Fibroblast of skin of right quadriceps (primary cell): ENCODE measurements at regions not wholly inside any gene's neighbourhood (a gene's known extent, or its start where the extent isn't known, plus 50 kb on each side); places are given as distances from the start of the nearest gene placed in this dataset.
"Not testable (repeated sequence)": the region's sequence is repeated elsewhere in the genome, so short reads cannot be mapped to it uniquely, and the experiment has no call there.

Source experiments
- DNase-seq: peaks from one replicate; pipeline ENCODE4 v3.0.0-alpha.2; 2013

DNA sequence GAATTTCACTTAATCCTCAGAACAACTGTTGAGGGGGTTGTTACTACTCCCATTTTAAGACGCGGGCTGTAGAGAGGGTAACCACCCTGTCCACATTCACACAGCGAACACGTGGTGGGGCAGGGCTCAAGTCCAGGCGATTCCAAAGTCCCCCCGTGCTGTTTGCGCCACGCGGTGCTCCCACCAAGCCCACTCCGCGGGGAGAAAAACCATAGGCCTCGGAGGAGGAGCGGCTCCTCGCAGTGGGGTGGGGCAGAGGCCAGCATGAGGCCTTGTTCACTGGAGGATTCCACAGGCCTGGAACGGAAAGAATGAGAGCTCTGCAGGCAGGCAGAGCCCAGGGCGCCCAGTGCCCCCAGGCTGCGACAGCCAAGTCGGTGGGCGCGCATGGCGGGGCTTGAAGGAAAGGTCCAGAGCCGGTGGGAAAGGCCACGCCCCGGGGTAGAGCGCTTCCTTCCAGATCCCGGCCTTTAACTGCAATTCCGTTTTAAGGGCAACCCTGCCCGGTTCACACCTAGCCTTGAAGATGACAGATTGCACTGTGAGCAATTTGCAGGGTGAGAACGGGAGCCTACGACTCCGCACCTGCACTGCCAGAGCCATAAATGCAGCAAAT lies 161.8 kb upstream of the TBL1XR1 start:
- DNase-seq, result no peak

DNA sequence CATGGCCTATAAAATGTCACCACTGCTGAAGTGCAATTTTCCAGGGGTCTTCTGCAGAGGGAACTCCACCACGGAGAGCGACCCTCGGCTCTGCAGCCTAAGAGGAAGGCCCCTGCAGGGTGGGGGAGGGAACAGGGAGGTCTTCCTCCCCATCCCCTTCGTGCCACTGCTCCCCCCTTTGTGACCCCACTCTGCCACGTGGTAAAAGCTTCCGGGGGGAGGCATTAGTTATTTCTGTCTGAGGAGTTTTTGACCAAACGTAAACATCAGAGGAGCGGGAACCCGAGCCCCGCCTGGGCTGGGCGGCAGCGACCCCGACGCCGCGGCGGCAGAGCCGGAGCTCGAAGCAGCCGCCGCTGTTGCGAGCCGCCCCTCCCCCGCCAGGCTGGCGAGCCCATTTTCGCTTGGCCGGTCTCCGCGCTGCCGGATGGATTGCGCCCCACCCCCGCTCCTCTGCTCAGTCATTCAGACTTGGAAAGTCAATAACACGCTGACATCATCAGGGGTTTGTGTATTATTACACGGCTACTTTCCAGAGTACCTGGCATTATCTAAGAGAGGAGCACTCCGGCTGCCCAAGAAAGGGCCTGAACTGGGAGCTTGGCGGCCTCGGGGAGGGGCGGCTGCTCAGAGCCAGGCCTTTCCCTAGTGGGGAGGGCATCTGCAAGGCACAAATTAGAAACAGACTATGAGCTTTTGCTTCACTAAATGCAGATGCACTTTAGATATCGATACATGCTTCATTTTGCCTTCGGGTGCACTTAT lies 162.5 kb upstream of the TBL1XR1 start:
- DNase-seq, result peak; percentile 99

DNA sequence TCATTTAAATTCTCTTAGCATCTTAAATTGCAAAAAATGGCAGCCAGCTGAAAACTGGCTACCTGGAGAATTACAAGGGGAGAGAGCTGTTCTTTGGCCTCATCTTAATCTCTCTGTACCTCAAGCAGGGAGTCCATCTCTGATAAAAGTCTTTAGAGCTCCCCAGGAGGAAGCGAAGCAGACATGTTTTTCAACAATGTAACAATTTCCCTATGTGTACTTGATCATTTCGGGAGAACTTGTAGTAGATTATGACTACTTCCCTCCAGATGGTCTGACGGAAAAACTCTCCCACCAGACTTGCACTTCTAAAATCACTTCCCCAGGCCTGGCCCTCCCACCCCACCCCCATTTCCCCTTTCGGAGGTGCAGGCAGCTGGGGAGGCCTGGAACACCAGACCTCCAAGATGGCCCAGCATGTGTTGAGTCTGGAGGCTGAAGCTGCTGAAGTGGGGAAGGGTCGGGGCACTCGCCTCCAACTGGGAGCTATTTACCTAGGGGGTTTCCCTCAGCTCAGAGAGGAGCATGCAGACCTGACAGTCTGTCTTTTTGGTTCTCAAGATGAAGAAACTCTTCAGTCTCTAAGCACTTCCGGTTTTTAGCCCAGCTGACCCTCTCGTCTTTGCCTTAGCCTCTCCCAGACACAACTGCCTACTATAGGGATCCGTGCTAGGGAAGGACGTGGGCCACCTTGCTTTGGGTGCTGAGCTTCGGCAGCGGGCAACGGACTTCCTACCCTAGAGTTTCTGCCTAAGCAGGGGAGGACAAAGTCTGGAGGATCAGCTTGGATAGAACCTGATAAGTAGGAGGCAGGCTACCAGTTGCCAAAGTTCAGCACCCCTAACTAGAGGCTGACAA lies 164.0 kb upstream of the TBL1XR1 start:
- no peak for DNase-seq

DNA sequence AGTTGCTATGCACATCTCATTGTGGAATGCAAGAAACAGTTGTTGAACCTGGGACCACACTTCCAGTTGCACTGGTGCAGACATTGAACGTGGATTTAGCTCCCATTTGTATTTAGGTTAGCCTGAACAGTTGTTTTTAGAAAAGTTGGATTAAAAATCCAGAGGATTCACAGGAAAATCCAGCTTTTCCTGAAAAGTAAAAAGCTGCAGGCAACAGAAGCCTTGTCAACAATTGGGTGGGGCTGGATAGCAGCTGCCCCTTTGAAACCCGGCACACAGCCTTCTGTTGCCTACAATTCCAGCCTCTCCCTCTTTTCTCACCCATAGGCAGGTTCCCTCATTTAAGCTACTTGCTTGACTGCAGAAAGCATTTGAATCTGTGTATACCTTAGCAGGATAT lies 165.3 kb upstream of the TBL1XR1 start:
- DNase-seq, result no peak

DNA sequence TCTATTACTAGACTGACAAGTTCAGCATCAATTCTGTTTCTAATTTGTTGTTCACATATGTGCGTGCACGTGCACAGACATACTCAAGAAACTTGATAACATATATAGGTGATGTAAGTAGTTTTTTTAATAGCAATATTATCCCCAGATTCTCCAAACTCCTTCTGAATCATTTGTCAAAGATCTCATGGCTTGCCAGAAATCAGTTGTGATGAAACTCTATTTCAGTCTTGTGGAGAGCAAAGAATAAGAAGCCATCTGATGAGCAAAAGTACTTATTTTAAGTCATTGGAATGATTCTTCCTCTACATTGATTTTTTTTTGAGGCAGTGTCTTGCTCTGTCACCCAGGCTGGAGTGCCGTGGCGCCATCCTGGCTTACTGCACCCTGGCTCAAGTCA lies 167.0 kb upstream of the TBL1XR1 start:
- DNase-seq, result peak; percentile 23

DNA sequence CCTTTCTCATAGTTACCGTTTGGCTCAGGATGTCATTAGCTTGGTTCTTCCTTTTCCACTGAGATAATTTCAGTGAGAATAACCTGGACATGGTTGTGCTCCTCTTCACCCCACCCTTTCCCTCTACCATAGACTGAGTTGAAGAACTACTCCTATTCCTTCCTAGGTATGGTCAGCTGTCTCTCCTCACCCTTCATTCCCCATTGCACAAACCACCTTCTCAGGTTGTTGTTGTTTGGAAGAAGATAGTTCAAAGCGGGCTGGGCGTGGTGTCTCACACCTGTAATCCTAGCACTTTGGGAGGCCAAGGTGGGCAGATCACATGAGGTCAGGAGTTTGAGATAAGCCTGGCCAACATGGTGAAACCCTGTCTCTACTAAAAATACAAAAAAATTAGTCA lies 168.0 kb upstream of the TBL1XR1 start:
- DNase-seq, result not testable (repeated sequence)

DNA sequence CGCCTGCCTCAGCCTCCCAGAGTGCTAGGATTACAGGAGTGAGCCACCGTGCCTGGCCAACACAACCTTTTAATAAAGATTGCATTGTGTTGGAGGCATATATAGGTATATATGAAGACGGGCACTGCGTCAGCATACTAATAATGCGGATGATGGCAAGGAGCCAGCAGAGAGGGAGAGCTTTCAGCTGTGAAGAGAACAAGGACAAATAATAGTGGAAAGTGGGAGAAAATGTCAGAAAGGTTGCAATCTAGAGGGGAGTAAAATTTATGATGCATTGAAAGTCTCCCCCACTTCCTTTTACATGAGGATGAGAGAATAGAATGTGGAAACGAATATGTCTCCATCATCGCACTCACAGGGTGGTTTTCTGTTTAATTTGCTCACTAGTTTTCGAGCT lies 170.5 kb upstream of the TBL1XR1 start:
- DNase-seq, result no peak

DNA sequence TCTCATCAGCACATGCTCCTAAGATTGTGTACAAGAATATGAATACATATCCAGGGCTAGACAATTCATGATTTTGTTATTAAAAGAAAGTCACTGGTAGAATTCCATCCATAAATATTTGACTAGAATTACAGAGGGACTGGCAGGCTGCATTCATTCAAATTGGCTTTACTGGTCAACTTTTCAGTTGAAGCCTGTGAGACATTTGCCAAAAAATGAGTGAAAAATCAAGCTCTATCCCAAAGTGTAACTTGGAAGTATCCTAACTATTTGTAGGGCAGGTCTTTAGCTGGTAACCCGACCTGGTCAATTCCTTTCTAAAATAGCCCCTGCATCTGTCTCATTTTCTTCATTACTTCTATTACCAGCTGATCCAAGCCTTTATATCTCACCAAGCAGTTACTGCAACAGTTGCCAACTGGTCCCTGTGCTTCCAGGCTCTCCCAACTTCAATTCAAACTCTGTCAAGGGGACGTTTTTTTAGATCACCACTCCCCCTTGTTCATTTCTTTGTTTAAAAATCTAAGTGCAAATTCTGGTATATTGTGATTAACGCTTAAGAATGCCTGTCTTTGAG lies 173.1 kb upstream of the TBL1XR1 start:
- no peak for DNase-seq

DNA sequence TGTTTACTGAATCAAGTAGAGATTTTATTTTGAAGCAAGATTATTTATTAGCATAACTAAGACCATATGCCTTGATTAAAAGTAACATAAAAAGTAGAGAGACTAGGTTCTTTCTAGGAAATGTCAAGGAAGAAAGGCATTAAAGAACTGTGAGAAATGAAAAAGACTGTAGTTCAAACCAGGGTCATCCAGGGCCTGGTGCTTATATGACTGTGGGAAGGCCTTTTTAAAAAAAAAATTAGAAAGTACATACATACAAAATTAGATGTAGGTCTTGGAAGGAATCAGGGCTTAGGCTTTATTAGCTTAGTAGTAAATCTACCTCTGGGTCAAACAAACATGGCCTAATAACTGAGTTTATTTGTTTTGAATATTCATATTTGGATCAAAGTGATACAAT lies 173.9 kb upstream of the TBL1XR1 start:
- DNase-seq, result no peak

DNA sequence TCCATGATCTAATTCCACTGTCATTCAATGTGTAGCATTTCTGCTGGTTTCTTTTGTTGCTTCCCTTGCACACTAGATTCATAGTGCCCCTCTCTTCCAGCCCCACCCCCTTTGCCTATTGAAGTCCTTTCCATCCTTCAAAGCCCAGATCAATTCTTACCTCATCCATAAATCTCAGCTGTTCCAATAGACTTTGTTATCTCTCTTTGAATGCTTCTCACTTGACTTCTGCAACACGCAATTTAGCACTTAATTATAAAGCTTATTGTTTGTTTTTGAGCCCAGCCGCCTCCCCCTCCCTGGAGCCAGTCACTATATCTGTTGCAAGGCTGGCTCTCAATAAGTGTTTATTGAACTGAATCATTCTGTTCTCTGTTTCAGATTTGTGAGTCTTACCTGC lies 174.6 kb upstream of the TBL1XR1 start:
- DNase-seq, result no peak

DNA sequence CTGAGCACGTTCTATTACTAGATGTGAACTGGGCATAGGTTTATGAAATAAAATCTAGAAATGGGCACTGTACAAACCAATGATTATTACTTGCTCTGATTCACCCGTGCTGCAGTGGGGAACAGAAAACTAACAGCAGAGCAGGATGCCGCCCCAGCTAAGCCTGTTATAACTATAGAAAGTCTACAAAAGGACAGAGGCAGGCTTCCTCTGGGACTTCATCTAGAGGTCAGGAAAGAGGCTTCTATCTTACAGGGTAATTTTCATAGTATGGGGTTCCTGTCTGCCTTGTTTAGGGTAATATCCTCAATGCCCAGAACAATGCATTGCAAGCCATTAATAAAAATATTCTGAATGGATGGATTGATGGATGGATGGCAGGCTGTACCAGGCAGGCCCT lies 177.0 kb upstream of the TBL1XR1 start:
- DNase-seq, result no peak

DNA sequence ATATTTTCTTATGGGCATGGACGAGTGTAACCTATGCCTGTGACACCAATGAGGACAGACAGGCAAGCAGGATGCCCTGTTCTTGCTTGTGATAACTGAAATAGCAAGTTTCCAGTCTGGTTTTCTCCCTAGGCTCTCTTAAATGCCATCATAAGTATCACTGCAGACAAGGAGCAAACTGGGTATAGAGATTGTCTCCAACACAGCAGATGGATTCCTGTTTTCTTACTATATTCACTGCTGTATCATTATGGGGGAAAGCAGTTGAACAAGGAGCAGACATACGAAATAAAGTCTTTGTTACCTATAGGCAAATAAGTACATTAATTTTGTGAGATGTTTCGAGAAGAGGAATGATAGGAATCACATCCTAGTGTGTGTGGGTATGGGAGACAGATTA lies 178.0 kb upstream of the TBL1XR1 start:
- no peak for DNase-seq

DNA sequence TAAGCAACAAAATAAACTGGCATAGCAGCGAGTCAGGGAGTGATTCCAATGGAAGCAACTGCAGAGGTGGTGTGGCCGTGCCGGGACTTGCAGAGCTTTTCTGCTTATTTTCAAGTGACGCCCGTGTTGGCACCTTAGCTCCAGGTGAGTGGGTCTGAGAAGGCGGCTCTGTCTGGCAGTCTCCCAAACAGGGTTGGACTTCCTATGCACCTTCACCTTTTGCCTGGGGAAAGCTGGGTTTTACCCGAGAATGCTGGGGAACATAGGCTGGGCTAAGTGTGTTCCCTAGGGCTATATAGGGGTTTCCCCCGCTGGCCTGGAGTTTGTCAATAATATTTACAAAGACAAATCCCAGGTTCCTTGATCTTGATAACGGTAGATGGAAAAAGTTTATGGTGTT lies 179.9 kb upstream of the TBL1XR1 start:
- DNase-seq, result no peak

DNA sequence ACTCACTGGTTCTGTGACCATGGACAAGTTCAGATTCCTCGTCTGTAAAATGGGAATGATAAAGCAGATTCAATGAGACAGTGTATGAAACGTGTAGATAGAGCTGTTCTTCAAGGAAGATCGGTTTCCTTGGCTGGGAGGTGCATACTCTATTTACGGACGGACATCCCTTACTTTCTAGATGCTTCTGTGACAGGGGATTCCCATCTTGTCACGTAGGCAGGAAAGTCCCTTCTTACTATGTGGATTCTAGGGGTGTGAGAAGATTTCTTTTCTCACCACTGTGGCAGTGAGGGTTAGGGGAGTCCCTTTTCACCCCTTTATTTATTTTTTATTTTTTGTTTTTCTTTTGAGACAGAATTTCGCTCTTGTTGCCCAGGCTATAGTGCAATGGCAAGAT lies 180.9 kb upstream of the TBL1XR1 start:
- DNase-seq, result no peak

DNA sequence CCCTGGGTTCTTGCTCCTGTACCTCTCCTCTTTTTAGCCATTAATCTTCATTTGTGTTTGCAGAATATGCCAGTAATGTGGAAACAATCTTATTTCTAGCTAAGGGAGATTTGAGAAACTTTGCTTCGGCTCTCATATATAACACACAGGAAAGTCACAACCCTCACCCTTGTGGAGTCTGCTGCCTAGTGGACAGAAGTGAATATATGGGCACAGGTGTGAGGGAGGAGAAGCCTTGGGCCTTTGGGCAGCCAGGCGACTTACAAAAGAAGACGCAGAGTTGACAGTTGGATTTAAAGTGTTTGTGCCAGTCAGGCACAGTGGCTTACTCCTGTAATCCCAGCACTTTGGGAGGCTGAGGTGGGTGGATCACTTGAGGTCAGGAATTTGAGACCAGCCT lies 181.8 kb upstream of the TBL1XR1 start:
- DNase-seq, result no peak

DNA sequence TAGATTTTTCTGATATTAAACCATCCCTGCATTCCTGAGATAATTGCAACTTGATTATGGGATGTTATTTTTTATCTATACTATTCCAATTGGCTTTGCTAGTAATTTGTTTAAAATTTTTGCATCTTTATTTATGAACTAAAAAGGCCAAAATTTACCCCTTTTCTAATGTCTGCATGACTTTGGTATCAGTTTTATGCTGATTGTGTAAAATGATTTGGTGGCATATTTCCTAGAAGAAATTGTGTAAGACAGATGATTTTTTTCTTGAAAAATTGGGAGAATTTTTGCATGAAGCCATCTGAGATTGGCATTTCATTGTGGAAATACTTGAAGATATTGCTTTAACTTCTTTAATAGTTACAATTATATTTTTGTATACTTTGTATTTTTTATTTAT lies 183.8 kb upstream of the TBL1XR1 start:
- DNase-seq, result no peak

DNA sequence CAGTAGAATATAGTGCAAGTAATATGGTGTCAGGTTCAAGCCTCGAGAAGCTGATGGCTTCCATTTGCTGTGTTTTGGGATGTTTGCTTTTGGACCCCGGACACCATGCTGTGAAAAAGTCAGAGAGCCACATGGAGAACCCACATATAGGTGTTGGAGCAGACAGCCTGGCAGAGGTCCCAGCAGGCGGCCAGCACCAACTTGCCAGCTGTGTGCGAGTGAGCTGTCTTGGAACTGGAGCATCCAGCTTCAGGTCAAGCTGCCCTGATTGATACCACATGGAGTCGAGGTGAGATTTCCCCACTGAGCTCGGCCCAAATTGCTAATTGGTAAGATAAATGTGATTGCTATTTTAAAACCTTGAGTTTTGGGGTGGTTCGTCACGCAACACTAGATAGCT lies 185.7 kb upstream of the TBL1XR1 start:
- DNase-seq, result no peak

DNA sequence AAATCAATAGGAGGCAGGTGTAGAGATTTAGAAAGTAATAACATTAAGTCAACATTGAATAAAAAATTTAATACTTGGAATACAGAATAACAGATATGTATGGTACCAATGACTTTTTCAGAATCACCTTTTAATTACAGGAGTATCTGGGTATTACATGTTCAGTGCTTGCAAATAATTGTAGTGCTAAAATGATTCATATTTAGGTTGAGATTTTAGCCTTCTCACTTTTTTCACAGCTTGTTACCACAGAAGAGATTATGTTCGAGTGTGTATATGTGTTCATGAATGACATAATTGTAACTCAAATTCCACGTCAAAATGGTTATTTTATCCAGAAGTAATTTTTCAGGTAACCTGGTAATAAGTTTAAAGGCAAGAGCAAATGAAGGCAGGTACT lies 187.9 kb upstream of the TBL1XR1 start:
- no peak for DNase-seq

DNA sequence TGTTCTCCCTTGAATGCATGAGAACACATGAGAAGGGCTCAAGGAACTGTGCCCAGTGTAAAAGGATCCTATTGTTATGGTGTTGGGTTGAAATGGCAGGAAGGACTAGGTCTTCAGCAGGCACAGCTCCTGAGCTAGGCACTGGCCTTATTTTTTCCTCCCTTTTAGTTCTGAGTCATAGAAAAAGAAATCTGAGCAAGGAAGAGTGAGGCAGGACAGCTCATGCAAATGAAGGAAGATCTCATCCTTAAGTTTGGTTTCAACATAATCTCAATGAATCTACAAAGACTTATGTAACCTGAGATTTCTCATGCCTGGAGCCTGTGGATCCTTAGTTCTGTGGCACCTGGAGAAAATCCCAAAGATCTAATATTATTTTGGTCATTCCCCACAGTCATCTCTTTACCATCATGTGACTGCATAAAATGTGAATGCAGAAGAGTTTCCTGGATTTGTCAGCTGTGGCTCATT lies 188.6 kb upstream of the TBL1XR1 start:
- DNase-seq, result peak; percentile 51

DNA sequence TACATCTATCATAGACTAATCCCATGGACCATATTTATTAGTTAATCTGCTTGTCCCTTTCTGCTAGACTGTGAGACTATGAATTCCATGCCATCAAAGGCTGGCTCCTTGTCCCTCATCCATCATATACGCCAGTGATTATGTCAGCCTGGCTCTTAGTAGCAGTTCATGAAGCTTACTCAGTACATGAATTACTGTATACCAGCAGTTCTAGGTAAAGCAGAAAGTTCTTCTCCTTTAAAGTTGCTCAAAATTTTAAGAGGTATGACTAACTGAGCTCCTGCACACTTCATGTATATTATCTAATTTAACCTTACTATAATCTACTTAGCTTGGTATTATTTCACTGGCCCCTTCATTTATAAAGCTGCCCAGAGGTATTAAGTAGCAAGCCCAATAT lies 190.9 kb upstream of the TBL1XR1 start:
- no peak for DNase-seq

DNA sequence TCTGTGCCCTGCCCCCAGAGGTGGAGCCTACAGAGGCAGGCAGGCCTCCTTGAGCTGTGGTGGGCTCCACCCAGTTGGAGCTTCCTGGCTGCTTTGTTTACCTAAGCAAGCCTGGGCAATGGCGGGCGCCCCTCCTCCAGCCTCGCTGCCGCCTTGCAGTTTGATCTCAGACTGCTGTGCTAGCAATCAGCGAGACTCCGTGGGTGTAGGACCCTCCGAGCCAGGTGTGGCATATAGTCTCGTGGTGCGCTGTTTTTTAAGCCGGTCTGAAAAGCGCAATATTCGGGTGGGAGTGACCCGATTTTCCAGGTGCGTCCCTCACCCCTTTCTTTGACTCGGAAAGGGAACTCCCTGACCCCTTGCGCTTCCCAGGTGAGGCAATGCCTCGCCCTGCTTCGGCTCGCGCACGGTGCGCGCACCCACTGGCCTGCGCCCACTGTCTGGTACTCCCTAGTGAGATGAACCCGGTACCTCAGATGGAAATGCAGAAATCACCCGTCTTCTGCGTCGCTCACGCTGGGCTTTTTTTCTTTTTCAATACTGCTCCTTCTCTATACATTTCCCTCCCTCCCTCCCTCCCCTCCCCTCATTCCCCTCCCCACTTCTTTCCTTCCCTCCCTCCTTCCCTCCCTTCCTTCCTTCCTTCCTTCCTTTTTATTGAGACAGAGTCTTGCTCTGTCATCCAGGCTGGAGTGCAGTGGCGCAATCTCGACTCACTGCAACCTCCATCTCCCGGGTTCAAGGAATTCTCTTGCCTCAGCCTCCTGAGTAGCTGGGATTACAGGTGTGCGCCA lies 197.1 kb upstream of the TBL1XR1 start:
- not testable (repeated sequence) for DNase-seq

DNA sequence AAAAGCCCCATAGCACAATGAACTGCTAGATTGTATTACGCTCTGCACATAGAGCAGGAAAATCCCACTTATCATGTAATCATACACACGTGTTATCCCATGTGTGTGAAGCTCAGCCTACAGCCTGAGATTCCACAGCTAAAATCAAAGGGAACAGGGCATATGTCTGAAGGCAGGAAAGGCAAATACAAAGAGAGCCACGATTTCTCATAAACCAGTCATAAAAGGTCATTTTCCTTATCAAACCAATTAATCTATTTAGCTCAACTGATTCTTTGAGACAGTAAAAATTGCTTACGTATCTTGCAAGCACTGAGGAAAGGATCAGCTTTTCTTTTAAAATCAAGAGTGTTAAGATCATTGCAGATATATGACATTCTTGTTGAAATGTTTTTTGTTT lies 199.5 kb upstream of the TBL1XR1 start:
- no peak for DNase-seq

DNA sequence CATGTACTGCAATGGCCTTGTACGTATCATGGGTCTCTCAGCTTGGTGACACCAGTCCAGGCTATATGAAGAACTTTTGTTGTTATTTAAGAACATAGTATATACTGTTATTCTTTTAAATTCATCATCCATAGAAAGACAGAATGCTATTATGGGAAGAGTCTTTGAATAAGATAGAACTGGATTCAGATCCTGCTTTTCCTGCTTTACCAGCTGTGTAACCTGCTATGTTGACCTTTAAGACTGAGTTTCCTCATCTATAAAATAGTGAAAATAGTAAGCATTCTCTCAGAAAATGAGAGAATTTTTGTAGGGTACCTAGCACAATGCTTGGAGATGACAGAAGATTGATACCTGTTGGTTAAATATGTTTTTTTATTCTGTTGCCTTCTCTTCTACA lies 204.1 kb upstream of the TBL1XR1 start:
- no peak for DNase-seq
